MCF 10A (cell line): ENCODE measurements at regions not wholly inside any gene's neighbourhood (a gene's known extent, or its start where the extent isn't known, plus 50 kb on each side); places are given as distances from the start of the nearest gene placed in this dataset.

Source experiments
- BruUV-seq: library from RNA; stranded (reverse); fragments of 400-500 nt; replicated peaks from 2 replicates; lab custom pipeline; 2021; lab: Mats Ljungman, UMichigan
- CTCF ChIA-PET: fragments of 300-600 bp; sonication (Branson Sonifier 250); formaldehyde crosslinking; extraction: SDS; loops from one replicate; lab custom pipeline; 2021; ENCODE audit warnings: antibody characterized with exemption, inconsistent platforms; lab: Yijun Ruan, JAX
- POLR2A ChIA-PET: fragments of 300-600, 350-650 bp; sonication (Branson Sonifier 250); formaldehyde crosslinking; extraction: SDS; loops from one replicate; lab custom pipeline; 2020; ENCODE audit warnings: antibody characterized with exemption, inconsistent platforms; lab: Yijun Ruan, JAX
- DNase-seq: peaks from one replicate; pipeline ENCODE4 v3.0.0-alpha.2; 2018; ENCODE audit not compliant: unreplicated experiment
- H3K27ac Mint-ChIP-seq: one replicate; pipeline ENCODE4 v1.8.0; 2022; ENCODE audit warnings: mild to moderate bottlenecking, low read depth, mixed read lengths; ENCODE audit not compliant: unreplicated experiment
- H3K27me3 Mint-ChIP-seq: one replicate; pipeline ENCODE4 v1.8.0; 2022; ENCODE audit warnings: mixed read lengths; ENCODE audit not compliant: insufficient read depth, unreplicated experiment
- H3K36me3 Mint-ChIP-seq: one replicate; pipeline ENCODE4 v1.8.0; 2022; ENCODE audit warnings: mild to moderate bottlenecking, moderate library complexity, mixed read lengths; ENCODE audit not compliant: insufficient read depth, unreplicated experiment
- H3K4me1 Mint-ChIP-seq: one replicate; pipeline ENCODE4 v1.8.0; 2022; ENCODE audit warnings: mixed read lengths; ENCODE audit not compliant: insufficient read depth, unreplicated experiment
- H3K4me3 Mint-ChIP-seq: one replicate; pipeline ENCODE4 v1.8.0; 2022; ENCODE audit warnings: mild to moderate bottlenecking, moderate library complexity, mixed read lengths; ENCODE audit not compliant: unreplicated experiment
- H3K9me3 Mint-ChIP-seq: one replicate; pipeline ENCODE4 v1.8.0; 2022; ENCODE audit warnings: mixed read lengths; ENCODE audit not compliant: unreplicated experiment
- intact Hi-C: fragments of 100-400 bp; cut with micrococcal nuclease; formaldehyde crosslinking; loops from 2 replicates; pipeline ENCODE4 v1.14.1; 2022
- TF ChIP-seq, protein P1 (sequence below): fragments of 200-600 bp; IDR thresholded peaks from one replicate; pipeline ENCODE4 v1.8.0; 2022; ENCODE audit warnings: antibody characterized with exemption, mild to moderate bottlenecking; ENCODE audit not compliant: unreplicated experiment

DNA sequence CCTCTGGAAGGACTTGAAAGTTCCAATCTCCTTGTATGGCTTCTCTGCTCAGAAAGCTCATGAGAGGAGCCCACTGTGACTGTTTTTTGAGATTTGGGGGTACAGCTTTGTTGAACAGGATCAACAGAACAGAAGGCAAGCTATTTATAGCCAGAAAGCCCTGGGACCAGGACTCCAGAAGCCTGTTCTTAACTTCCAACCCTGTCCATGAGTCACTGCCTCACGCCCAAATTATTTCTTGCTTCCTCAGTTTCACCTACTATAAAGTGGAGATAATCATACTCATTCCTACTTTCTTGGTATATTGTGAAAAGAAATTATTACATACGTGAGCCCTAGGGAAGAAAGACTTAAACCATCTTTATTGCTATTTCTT lies 100.9 kb upstream of the MARCKS start:
- ChIA-PET CTCF (no interaction called here), POLR2A (interaction anchor here (0.6 kb wide), 1 partner anchor 153 kb away, joined by 4 read pairs; no protein-coding TSS in a partner anchor)
- no peak for DNase-seq
- no peaks in the 10 kb centered on the region for H3K4me1 Mint-ChIP-seq
- no peaks in the 10 kb centered on the region for H3K27me3 Mint-ChIP-seq
- TF ChIP-seq, protein P1, sequence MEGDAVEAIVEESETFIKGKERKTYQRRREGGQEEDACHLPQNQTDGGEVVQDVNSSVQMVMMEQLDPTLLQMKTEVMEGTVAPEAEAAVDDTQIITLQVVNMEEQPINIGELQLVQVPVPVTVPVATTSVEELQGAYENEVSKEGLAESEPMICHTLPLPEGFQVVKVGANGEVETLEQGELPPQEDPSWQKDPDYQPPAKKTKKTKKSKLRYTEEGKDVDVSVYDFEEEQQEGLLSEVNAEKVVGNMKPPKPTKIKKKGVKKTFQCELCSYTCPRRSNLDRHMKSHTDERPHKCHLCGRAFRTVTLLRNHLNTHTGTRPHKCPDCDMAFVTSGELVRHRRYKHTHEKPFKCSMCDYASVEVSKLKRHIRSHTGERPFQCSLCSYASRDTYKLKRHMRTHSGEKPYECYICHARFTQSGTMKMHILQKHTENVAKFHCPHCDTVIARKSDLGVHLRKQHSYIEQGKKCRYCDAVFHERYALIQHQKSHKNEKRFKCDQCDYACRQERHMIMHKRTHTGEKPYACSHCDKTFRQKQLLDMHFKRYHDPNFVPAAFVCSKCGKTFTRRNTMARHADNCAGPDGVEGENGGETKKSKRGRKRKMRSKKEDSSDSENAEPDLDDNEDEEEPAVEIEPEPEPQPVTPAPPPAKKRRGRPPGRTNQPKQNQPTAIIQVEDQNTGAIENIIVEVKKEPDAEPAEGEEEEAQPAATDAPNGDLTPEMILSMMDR, result no peak
- no peak overlapping the region for H3K27ac Mint-ChIP-seq
- BruUV-seq, result no TSS peak
- H3K9me3 Mint-ChIP-seq, result peaks cover 8% of the 10 kb centered on the region
- H3K4me3 Mint-ChIP-seq, result no peak overlapping the region
- intact Hi-C loops, result no loop called here
- H3K36me3 Mint-ChIP-seq, result no peaks in the 10 kb centered on the region

DNA sequence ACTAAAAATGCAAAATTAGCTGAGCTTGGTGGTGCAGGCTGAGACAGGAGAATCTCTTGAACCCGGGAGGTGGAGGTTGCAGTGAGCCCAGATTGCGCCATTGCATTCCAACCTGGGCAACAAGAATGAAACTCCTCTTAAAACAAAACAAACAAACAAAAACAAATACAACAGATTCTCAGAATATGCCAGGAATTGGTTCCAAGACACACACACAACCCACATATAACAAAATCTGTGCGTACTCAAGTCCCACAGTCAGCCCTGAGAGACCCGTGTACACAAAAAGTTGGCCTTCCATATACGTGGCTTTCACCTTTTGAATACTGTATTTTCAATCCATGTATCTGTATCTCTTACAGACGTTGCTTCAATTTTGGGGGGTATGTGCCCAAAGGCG lies 98.9 kb upstream of the MARCKS start:
- CTCF ChIA-PET, result interaction anchor here (0.6 kb wide), 1 partner anchor 952 kb away, joined by 3 read pairs; no protein-coding TSS in a partner anchor
- intact Hi-C loops, result no loop called here
- no TSS peak for BruUV-seq

GRCh38 chr6:113758826-113759574 lies 98.1 kb upstream of the MARCKS start:
- Mint-ChIP-seq H3K9me3 (no peaks in the 10 kb centered on the region), H3K27me3 (no peaks in the 10 kb centered on the region), H3K36me3 (no peaks in the 10 kb centered on the region), H3K4me1 (peaks cover 12% of the 10 kb centered on the region), H3K4me3 (no peak overlapping the region), H3K27ac (no peak overlapping the region)
- BruUV-seq, result no TSS peak
- POLR2A ChIA-PET, result no interaction called here
- intact Hi-C loops, result no loop called here
- CTCF ChIA-PET, result no interaction called here
- TF ChIP-seq, protein P1, result no peak
- no peak for DNase-seq

More for the DNA sequence above, 98.9 kb upstream of the MARCKS start:
- Mint-ChIP-seq H3K27ac (no peak overlapping the region), H3K9me3 (no peaks in the 10 kb centered on the region), H3K36me3 (no peaks in the 10 kb centered on the region), H3K4me1 (peaks cover 5% of the 10 kb centered on the region), H3K27me3 (no peaks in the 10 kb centered on the region), H3K4me3 (no peak overlapping the region)
- DNase-seq, result no peak
- TF ChIP-seq, protein P1, result no peak
- POLR2A ChIA-PET, result no interaction called here

DNA sequence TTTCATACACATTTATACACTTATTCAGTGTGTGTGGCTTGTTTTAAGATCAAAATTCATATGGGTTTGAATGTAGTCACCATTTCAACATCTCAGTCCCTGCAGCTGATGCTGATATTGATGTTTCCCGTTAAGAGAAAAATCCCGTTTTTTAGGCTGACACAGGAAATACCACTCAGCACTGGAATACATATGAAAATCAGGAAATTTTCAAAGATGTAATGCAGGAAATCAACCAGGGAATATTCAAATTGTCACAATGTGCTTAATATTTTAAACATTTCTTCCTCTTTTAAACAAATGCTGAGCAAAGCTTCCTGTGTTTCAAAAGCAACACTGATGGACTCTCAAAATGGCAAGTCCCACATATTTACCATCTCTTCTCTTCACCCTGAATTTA lies 94.5 kb upstream of the MARCKS start:
- peak overlapping the region; percentile 81 for H3K27ac Mint-ChIP-seq
- intact Hi-C loops, result loop anchor here (10.0 kb wide), 2 partner anchors 68 to 72 kb away; no protein-coding TSS in a partner anchor
- DNase-seq, result no peak
- ChIA-PET POLR2A (no interaction called here), CTCF (interaction anchor here (1.0 kb wide), 1 partner anchor 348 kb away, joined by 4 read pairs; no protein-coding TSS in a partner anchor)
- no TSS peak for BruUV-seq
- H3K4me1 Mint-ChIP-seq, result peaks cover 14% of the 10 kb centered on the region
- TF ChIP-seq, protein P1, result no peak
- H3K9me3 Mint-ChIP-seq, result no peaks in the 10 kb centered on the region
- no peak overlapping the region for H3K4me3 Mint-ChIP-seq
- no peaks in the 10 kb centered on the region for H3K27me3 Mint-ChIP-seq
- H3K36me3 Mint-ChIP-seq, result no peaks in the 10 kb centered on the region
